HuH-7 (cell line): ENCODE measurements at regions not wholly inside any gene's neighbourhood (a gene's known extent, or its start where the extent isn't known, plus 50 kb on each side); places are given as distances from the start of the nearest gene placed in this dataset.
"Not testable (repeated sequence)": the region's sequence is repeated elsewhere in the genome, so short reads cannot be mapped to it uniquely, and the experiment has no call there.

Experiments
- DNase-seq: peaks from one replicate; pipeline ENCODE4 v3.0.0; 2011; ENCODE audit warnings: low spot score

DNA sequence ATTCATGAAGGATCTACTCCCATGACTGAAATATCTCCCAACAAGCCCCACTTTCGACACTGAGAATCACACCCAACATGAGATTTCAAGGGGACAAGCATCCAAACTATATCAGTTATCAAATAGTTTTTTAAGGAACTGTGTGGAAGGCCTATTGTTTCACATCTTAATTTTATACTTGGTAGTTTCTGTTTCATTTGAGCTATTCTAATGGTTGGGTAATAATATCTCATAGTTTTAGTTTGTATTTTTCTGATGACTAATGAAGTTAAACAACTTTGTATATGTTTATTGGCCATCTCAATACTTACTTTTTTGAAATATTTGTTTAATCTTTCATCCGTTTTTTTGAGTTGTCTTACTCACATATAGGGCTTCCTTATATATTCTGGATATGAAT, 135.0 kb downstream of the SCG2 start:
- DNase-seq = no peak

DNA sequence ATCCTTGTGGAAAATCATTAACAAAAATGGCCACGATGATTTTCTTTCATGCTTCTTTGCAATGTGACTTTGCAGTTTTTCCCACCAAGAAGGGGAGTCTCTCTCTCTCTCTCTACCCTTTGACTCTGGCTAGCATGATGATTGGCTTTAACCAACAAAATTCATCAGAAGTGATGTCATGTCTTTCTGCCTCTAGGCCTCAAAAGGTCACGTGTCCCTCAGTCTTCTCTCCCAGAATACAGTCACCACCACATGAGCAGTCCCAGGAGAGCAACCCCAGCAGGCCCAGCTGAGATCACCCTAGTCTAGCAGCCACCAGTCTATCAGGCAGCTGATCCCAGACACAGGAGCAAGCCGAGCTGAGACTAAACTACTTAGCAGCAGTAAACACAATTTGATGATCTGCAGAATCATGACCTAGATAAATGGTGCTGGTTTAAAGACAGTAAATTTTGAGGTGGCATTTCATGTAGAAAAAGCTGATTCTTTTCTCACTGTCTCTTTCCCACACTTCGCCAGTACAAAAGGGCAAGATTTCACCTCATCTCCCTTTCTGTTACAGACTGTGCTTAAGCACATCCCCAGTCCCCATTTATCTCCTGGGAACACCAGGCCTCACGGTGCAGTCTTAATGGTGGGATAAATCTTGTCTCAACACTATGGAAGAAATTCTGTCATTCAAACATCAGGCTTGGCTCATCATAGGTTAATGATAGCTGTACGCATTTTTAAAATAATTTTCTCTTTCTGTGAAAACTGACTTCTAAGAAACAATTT, 132.7 kb downstream of the SCG2 start:
- no peak for DNase-seq

DNA sequence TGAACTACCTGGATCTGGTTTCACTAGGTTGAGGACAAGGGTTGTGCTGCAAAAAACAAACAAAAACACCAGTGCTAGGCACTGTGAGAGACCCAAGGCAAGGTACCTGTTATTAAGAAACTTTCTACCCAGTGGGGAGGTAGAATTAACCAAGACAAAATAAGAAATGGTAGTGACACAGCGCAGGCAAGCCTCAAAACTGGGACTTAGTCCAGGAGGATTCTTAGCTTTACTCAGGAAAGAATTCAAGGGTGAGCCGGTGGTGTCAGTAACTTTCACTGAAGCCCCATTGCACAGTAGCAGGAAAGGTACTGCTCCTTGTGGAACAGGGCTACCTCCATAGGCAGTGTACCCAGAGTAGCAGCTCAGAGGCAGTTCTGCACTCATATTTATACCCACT, 131.6 kb downstream of the SCG2 start:
- DNase-seq = no peak

DNA sequence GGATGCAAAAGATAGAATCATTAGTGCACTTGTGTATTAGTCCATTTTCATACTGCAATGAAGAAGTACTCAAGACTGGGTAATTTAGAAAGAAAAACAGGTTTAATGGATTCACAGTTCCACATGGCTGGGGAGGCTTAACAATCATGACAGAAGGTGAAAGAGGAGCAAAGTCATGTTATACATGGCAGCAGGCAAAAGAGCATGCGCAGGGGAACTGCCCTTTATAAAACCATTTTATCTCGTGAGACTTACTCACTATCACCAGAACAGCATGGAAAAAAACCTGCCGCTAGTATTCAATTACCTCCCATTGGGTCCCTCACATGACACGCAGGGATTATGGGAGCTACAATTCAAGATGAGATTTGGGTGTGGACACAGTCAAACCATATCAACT, 129.4 kb downstream of the SCG2 start:
- no peak for DNase-seq

DNA sequence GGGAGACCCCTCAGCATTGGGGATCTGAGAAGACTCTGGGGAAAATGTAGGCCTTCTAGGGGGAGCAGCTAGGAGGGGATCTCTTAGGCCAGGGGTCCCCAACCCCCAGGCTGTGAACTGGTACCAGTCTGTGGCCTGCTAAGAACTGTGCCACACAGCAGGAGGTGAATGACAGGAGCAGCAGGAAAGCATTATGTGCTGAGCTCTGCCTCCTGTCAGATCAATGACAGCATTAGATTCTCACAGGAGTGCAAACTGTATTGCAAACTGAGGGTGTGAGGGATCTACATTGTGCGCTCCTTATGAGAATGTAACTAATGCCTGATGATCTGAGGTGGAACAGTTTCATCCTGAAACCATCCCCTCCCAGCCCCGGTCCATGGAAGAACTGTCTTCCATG, 127.3 kb downstream of the SCG2 start:
- DNase-seq = no peak

DNA sequence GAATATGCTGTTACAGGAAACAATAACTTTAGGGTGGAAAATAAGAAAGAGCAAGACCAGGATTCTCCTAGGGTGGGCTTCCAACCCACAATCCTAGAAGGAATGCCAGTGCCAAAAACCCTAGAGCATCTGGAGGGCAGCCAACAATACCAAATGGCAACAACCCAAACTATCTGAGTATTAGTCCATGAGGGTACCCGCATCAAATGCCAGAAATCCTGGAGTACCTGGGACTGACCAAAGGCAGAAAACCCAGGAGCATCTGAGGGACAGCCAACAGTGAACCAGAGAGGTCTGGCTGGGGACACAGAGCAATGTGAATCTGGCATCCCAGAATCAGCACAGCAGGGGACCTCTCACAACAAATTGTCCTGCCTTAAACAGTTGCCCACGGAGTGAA, 126.3 kb downstream of the SCG2 start:
- no peak for DNase-seq

DNA sequence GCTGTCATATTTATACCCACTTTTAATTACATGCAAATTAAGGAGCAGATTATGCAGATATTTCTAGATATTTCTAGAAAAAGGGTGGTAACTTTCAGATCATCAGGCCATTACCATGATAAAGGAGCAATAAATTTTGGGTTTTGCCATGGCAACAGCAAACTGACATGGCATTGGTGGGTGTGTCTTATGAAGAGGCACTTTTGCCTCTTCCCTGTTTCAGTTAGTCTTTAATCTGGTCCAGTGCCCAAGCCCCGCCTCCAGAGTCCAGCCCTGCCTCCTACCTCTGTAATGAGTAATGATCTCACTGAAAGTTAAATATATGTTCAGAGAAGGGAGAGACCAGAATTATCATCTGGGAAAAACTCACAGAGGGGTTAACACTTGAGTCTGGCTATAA, 124.8 kb downstream of the SCG2 start:
- no peak for DNase-seq

DNA sequence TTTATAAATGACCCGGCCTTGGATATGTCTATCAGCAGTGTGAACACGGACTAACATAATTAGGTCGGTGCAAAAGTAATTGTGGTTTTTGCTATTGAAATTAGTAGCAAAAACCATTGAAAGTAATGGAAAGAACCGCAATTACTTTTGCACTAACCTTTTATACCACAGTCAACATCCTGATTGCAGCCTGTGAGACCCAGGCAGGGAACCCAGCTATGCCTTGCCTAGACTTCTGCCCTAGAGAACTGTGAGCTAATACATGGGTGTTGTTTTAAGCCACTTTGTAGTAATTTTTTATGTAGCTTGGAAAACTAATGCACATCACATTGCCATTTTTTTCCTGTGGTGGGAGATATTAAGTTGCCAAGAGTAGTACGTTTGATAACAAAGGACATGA, 120.7 kb downstream of the SCG2 start:
- no peak for DNase-seq

DNA sequence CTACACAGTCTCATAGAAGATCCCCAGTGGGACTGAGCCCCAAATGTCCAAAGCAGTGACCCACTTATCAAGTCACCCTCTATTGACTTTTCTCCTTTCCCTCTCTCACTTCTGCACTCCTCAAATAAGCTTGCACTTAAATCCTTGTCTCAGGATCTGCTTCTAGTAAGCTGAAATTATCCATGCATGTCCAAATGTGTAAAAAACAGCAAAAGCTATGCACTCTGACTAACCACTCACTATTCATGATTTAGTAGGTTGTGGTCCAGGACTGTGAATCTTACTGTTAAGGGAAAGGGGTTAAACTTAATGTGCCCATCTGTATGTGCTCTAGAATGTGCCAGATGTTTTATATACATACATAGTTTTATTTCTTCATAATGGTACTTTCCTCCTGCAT, 115.4 kb downstream of the SCG2 start:
- no peak for DNase-seq

DNA sequence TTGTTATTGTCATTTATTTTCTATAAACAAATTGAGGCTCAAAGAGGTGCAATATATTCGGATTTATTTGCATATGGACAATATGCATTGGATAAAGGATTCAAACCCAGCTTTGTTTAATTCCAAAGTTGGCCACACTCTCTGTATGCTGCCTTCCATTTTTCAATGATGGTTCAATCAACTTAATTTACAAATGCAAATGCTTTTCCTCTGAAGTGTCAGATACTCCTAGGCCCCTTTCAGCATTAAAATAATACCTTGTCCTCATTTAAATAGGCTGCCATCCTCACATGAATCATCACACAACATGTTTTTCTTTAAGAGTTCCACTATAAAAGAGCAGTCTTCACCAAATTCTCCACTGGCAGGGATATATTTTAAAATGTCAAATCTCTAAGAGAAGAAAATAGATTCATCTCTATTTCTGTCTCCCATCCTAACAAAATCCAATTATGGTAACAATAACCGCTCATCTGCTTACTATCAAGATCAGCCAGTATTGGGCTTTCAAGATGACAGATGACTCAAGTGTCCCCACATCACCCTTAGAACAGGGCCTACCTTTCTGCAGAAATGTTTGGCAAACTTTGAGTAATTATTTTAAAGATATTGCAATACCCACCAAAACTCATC, 114.8 kb downstream of the SCG2 start:
- no peak for DNase-seq

DNA sequence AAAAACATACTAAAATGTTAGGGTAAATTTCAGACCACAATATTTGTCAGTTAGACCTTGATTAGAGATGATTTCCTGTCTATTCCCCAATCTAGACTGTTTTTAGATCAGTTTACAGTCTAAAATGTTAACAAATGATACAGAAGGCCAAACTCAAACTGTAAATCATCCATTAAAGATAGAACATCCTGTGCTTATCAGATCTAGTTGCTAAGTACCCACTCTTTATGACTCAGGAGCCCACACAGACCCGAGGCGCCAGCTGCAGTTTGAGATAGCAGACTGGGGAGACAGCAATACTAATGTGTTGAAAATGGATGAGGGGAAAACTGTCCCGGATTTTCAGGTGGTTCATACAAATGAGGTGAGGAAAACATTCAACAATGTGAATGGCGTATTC, 113.3 kb downstream of the SCG2 start:
- no peak for DNase-seq

DNA sequence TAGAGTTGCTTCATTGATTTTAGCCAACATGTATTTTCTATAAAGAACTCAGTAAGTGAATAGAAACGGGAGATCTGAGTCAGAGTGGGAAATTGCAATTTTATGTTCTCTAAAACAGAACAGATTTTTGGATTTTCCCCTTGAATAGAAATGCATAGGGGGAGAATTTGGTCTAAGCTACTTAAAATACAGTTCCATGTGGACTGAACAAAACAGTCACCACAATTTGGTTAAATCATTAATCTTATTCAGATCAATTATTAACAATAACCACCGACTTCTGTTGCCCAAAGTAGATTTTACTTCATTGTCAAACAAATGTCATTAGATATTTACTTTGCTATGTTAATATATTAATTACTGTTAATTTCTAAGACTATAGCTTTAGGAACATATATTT, 107.7 kb downstream of the SCG2 start:
- no peak for DNase-seq

DNA sequence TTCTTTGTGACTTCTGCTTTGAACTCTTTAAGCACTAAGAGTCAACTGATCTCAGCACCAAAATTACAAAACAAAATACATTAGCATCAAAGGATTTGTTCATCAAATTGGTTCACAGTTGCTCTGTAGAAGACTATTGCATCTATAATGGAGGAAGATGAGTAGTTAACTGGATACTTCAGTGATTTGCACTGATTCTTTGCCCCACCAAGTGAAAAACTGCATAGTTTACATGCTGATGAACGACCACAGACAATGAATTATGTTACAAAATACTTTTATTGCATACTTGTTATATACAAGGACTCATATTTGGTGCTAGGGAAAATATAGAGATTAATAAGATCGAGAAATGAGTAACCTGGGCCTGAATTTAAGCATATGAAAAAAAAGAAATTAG, 107.2 kb downstream of the SCG2 start:
- DNase-seq = no peak

DNA sequence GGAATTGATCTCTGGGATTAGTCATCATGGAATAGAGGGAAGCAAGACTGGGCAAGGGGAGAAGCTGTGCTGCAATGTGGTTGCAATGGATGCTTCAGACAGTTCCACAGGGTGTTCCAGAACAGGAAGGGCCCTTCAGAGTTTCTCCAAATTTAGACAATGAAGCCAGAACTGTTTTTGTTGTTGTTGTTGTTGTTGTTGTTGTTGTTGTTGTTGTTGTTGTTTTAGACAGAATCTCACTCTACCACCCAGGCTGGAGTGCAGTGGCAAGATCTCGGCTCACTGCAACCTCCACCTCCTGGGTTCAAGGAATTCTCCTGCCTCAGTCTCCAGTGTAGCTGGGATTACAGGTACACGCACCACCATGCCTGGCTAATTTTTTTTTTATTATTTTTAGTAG, 105.3 kb downstream of the SCG2 start:
- not testable (repeated sequence) for DNase-seq

DNA sequence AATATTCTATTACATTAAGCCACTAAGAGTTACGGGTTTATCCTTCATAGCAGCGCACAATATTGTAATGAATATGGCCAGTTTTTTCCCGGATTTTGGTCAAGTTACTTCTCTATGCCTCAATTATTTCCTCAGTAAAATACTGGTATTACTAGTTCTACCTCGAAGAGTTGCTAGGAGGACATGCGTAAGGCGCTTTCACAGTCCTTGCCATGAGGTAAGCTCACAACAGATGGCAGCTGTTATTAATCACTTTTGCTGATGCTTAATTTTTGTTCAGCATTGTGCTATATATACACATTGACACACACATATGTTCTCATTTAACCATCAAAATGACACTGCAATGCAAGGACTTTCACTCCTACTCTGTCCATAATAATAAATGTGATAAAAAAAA, 101.5 kb downstream of the SCG2 start:
- no peak for DNase-seq

DNA sequence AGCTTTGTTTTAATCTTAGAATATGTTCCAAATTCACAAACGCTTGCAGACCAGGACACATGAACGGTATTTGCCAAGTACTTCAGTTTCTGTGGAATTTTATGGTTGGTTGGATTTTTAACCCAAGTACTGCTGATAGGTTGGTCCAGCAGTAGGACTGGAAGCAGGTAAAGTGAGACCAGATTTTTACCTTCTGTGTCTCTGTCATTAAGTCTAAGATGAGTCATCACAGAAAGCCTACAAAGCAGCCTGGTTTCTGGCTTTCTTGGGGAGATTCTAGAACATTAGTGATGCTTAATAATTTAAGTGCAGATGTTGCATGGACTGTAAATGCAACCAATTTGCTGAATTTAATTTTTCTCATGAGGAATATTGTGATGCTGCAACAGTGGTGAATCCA, 100.5 kb downstream of the SCG2 start:
- no peak for DNase-seq

DNA sequence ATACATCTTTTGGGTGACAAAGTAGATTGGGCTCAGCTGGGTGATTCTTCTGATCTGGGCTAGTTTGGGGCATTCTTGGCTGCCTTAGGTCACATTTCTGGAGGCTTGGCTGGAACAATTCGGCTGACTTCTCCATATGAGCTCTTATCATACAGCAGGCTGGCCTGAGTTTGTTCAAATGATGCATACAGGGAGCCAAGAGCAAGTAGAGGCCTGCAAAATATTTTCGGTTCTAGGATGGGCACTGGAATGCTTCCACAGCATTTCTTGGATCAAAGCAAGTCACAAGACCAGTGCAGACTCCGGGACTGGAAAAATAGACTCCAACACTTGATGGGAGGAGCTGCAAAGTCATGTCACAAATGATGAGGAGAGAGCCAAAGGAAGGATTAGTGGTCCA, 98.4 kb downstream of the SCG2 start:
- no peak for DNase-seq

DNA sequence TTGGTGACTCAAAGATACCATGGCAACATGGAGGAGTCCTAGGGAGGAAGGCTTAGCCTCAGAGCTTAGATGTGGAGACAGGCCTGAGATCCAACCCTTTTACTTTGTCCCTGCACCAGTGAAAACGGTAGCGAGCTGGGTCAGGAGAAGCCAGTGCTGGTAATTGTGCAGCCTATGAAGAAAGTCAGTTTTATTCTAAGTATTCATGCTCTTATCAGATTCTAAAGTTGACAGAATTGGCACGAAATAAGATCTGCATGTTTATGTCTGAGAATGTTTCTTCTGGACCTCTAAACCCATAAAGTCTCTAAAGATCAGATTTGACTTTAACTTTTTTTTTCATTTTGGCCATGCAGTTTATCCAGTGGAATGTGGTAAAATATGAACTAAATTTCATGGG, 93.8 kb downstream of the SCG2 start:
- DNase-seq = no peak

DNA sequence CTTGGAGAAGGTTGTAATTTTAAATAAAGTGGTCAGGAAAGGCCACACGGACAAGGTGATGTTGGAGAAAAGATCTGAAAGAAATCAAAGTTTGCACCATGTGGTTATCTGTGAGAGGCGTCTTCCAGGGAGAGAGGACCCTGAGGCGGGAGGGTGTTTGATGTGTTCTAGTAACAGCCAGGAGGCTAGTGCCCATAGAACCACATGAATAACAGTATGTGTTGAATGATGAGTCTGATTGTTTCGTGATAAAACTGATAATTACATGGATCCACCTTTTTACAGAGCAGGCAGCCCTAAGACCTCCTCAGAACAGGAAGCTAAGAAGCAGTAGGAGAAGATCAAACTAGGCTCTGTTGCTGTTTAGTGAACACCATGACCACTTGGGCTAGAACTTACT, 91.4 kb downstream of the SCG2 start:
- no peak for DNase-seq

DNA sequence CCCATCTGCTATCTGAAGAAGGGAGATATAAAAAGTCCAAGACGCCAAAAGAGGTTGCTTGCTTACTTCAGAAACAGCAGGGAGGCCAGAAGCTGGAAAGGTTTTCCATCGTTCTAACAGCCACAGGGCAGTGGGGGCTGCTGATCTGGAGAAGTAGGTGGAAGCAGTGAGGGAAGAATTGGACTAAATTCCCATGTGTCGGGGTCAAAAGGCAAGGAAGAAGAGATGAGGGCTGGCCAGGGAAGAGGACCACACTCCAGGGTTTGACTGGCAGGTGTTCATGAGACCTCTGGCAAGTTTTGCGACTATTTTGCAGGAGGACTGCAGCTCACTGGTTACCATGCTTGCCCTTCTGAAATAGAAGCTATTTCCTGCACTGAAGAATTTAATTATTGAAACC, 91.0 kb downstream of the SCG2 start:
- no peak for DNase-seq

DNA sequence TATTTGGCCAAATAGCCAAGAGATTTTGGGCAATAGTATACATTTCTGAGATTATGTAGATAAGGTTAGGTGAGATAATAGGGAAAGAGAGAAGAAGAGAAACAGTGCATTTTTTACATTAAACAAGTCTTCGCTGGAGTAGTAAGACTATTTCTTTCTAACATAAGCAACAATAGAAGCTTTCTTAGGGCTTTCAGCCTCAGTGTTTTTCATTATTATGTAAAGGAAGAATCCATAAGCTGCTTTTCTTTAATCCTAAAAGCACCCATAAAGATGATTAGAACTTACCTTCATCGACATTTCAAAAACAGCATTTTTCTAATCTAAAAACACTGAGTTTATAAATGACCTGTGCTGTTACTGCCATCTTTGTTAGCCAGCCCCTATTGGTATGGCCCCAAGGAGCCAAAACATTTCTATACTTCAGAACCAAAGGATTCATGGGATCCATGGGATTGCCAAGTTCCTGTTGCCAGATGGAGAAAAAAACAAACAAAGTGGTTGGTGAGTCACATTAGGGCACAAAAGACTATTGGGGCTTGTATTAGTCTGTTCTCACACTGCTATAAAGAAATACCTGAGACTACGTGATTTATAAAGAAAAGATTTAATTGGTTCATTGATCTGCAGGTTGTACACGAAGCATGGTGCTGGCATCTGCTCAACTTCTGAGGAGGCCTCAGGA, 88.2 kb downstream of the SCG2 start:
- no peak for DNase-seq

DNA sequence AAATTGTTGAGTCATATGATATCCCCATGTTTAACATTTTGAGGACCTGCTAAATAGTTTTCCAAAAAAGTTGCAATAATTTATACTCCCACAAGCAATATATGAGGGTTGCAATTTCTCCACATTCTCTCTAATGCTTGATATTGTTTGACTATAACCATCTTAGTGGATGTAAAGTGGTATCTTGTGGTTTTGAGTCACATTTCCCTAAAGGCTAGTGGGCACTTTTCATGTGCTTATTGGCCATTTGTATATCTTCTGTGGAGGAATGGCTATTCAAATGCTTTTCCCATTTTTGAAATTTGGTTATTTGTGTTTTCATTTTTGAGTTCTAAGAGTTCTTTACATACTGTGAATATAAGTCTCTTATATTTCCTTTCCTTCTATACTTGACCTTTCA, 82.7 kb downstream of the SCG2 start:
- no peak for DNase-seq

DNA sequence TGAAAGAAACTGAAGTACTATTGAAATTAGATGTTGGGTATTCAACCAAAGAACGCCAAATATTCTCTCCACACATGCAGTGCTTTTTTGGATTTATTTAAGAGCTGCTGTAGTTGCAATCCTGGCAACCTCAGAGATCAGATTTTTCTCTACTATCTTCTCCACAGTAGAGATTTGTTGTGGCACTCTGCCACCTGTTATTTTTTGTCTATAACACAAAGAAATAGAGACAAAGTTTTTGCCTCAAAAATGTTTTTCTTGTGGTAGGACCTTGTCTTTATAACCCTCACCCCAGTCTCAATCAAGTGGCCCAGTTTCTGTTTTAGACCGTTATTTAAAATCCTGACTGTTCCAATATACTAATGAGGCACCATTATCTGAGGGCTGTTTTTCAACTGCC, 79.4 kb downstream of the SCG2 start:
- DNase-seq = no peak

DNA sequence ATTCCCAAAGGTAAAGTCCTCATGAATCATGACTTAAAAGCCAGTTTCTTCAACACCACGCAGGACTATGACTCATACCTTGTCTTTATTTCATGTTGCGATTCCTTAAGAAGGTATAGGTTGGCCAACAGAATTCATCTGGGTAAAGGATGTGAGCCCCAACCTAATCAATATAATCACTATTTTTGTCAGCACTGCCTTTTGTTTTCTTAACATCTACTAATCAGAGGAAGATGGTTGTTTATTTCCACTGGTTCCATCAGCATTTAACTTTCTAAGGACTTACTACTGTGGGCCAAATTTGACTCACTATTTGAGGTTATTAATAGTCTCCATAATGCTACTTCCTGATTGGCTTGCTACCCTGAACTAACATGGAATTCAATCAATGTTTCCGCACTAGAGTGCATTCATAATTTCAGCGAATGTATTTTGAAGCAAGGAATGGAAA, 78.6 kb downstream of the SCG2 start:
- DNase-seq = no peak
